ENCODE measurements at regions not wholly inside any gene's neighbourhood (a gene's known extent, or its start where the extent isn't known, plus 50 kb on each side); places are given as distances from the start of the nearest gene placed in this dataset.

GRCh38 chrX:39592776-39593175 lies 505.0 kb downstream of the BCOR start:
- peak; percentile 63 for DNase-seq (ENCODE audit: low read depth, low spot score)

- no peak for DNase-seq (ENCODE audit: low read depth, low spot score)
Measured at GRCh38 chrX:39595977-39596376, 501.8 kb downstream of the BCOR start.

GRCh38 chrX:39596437-39596836 lies 501.3 kb downstream of the BCOR start:
- no peak for DNase-seq (ENCODE audit: low read depth, low spot score)

GRCh38 chrX:39599339-39599738 lies 498.4 kb downstream of the BCOR start:
- no peak for DNase-seq (ENCODE audit: low read depth, low spot score)

GRCh38 chrX:39600222-39600621 lies 497.5 kb downstream of the BCOR start:
- DNase-seq (ENCODE audit: low read depth, low spot score): no peak

- no peak for DNase-seq (ENCODE audit: low read depth, low spot score)
Measured at GRCh38 chrX:39601231-39602177, 496.3 kb downstream of the BCOR start.

GRCh38 chrX:39602195-39602594 lies 495.6 kb downstream of the BCOR start:
- no peak for DNase-seq (ENCODE audit: low read depth, low spot score)

- DNase-seq (ENCODE audit: low read depth, low spot score): no peak
Measured at GRCh38 chrX:39603230-39603629, 494.5 kb downstream of the BCOR start.

- no peak for DNase-seq (ENCODE audit: low read depth, low spot score)
Measured at GRCh38 chrX:39605183-39605582, 492.6 kb downstream of the BCOR start.

- no peak for DNase-seq (ENCODE audit: low read depth, low spot score)
Measured at GRCh38 chrX:39605866-39606265, 491.9 kb downstream of the BCOR start.

- DNase-seq (ENCODE audit: low read depth, low spot score): no peak
Measured at GRCh38 chrX:39609941-39610340, 487.8 kb downstream of the BCOR start.

GRCh38 chrX:39611468-39611867 lies 486.3 kb downstream of the BCOR start:
- DNase-seq (ENCODE audit: low read depth, low spot score): no peak

GRCh38 chrX:39613482-39613995 lies 484.2 kb downstream of the BCOR start:
- peak; percentile 49 for DNase-seq (ENCODE audit: low read depth, low spot score)

GRCh38 chrX:39613997-39614679 lies 483.6 kb downstream of the BCOR start:
- DNase-seq (ENCODE audit: low read depth, low spot score): peak; percentile 10

GRCh38 chrX:39614680-39614998 lies 483.1 kb downstream of the BCOR start:
- no peak for DNase-seq (ENCODE audit: low read depth, low spot score)

GRCh38 chrX:39616098-39616729 lies 481.5 kb downstream of the BCOR start:
- DNase-seq (ENCODE audit: low read depth, low spot score): no peak

- no peak for DNase-seq (ENCODE audit: low read depth, low spot score)
Measured at GRCh38 chrX:39616731-39617130, 481.0 kb downstream of the BCOR start.

GRCh38 chrX:39618178-39618577 lies 479.6 kb downstream of the BCOR start:
- DNase-seq (ENCODE audit: low read depth, low spot score): no peak

- peak; percentile 39 for DNase-seq (ENCODE audit: low read depth, low spot score)
Measured at GRCh38 chrX:39619182-39620009, 478.4 kb downstream of the BCOR start.

- no peak for DNase-seq (ENCODE audit: low read depth, low spot score)
Measured at GRCh38 chrX:39624166-39624565, 473.6 kb downstream of the BCOR start.

GRCh38 chrX:39625810-39626209 lies 471.9 kb downstream of the BCOR start:
- DNase-seq (ENCODE audit: low read depth, low spot score): no peak
